ENCODE measurements at regions not wholly inside any gene's neighbourhood (a gene's known extent, or its start where the extent isn't known, plus 50 kb on each side); places are given as distances from the start of the nearest gene placed in this dataset.

- Histone ChIP-seq H3K27me3 (ENCODE audit: control insufficient read depth in 3 of 3, insufficient read depth in 3 of 3, low read length in 2 of 3) (no peaks in the 10 kb centered on the region), H3K9me3 (ENCODE audit: control insufficient read depth in 4 of 4, insufficient read depth in 3 of 4, low read length in 3 of 4) (no peaks in the 10 kb centered on the region), H3K4me3 (no peak overlapping the region), H3K4me1 (ENCODE audit: control insufficient read depth in 5 of 5, insufficient read depth in 5 of 5, low read length in 5 of 5) (no peaks in the 10 kb centered on the region), H3K36me3 (ENCODE audit: control insufficient read depth in 4 of 4, insufficient read depth in 4 of 4, low read length in 4 of 4) (no peaks in the 10 kb centered on the region), H3K9ac (ENCODE audit: insufficient read depth in 1 of 2, low read length in 2 of 2) (no peak overlapping the region), H3K27ac (ENCODE audit: low read depth in 1 of 2, low read length in 1 of 2) (no peak overlapping the region)
- no peak for DNase-seq
- 80 to 81% methylated on average over 4 of the region's 4 CpGs for WGBS, 2 donors
- no peak for ATAC-seq (ENCODE audit: insufficient read depth, low FRiP score)
- TF ChIP-seq CTCF (IDR thresholded peaks at IDR 0.05; ENCODE audit: control extremely low read depth, extremely low read depth): no peak
Measured at GRCh38 chr4:100708776-100709175, 191.0 kb upstream of the EMCN start.

- no peaks in the 10 kb centered on the region for H3K4me1 ChIP-seq (ENCODE audit: control insufficient read depth in 5 of 5, insufficient read depth in 5 of 5, low read length in 5 of 5)
- DNase-seq (no peak), ATAC-seq (ENCODE audit: insufficient read depth, low FRiP score) (no peak)
- H3K27ac ChIP-seq (ENCODE audit: low read depth in 1 of 2, low read length in 1 of 2): no peak overlapping the region
- TF ChIP-seq CTCF (IDR thresholded peaks at IDR 0.05; ENCODE audit: control extremely low read depth, extremely low read depth): no peak
- H3K36me3 ChIP-seq (ENCODE audit: control insufficient read depth in 4 of 4, insufficient read depth in 4 of 4, low read length in 4 of 4): no peaks in the 10 kb centered on the region
- no peaks in the 10 kb centered on the region for H3K9me3 ChIP-seq (ENCODE audit: control insufficient read depth in 4 of 4, insufficient read depth in 3 of 4, low read length in 3 of 4)
- no peak overlapping the region for H3K4me3 ChIP-seq
- WGBS, 2 donors: 92% methylated on average over 1 of the region's 1 CpG
- H3K27me3 ChIP-seq (ENCODE audit: control insufficient read depth in 3 of 3, insufficient read depth in 3 of 3, low read length in 2 of 3): no peaks in the 10 kb centered on the region
- no peak overlapping the region for H3K9ac ChIP-seq (ENCODE audit: insufficient read depth in 1 of 2, low read length in 2 of 2)
Measured at GRCh38 chr4:100707786-100708185, 190.0 kb upstream of the EMCN start.

GRCh38 chr4:100696531-100696930 is 178.7 kb upstream of the EMCN start:
- WGBS, 2 donors: 46% methylated on average over 4 of the region's 4 CpGs

More at GRCh38 chr4:100696531-100696930, 178.7 kb upstream of the EMCN start:
- Histone ChIP-seq H3K27ac (ENCODE audit: low read depth in 1 of 2, low read length in 1 of 2) (no peak overlapping the region), H3K9me3 (ENCODE audit: control insufficient read depth in 4 of 4, insufficient read depth in 3 of 4, low read length in 3 of 4) (no peaks in the 10 kb centered on the region), H3K27me3 (ENCODE audit: control insufficient read depth in 3 of 3, insufficient read depth in 3 of 3, low read length in 2 of 3) (no peaks in the 10 kb centered on the region), H3K4me3 (no peak overlapping the region), H3K9ac (ENCODE audit: insufficient read depth in 1 of 2, low read length in 2 of 2) (no peak overlapping the region), H3K36me3 (ENCODE audit: control insufficient read depth in 4 of 4, insufficient read depth in 4 of 4, low read length in 4 of 4) (no peaks in the 10 kb centered on the region), H3K4me1 (ENCODE audit: control insufficient read depth in 5 of 5, insufficient read depth in 5 of 5, low read length in 5 of 5) (no peaks in the 10 kb centered on the region)
- ATAC-seq (ENCODE audit: insufficient read depth, low FRiP score) (no peak), DNase-seq (no peak)
- TF ChIP-seq CTCF (IDR thresholded peaks at IDR 0.05; ENCODE audit: control extremely low read depth, extremely low read depth): no peak

Data from lung (tissue), 11 donors.